ENCODE measurements at regions not wholly inside any gene's neighbourhood (a gene's known extent, or its start where the extent isn't known, plus 50 kb on each side); places are given as distances from the start of the nearest gene placed in this dataset.

GRCh38 chr9:18183974-18184373, 290.0 kb upstream of the ADAMTSL1 start:
- TF ChIP-seq POLR2A (IDR thresholded peaks at IDR 0.05; ENCODE audit: low read depth): no peak
- TF ChIP-seq CTCF (IDR thresholded peaks at IDR 0.05): no peak
